GM13976 (cell line): ENCODE measurements at regions not wholly inside any gene's neighbourhood (a gene's known extent, or its start where the extent isn't known, plus 50 kb on each side); places are given as distances from the start of the nearest gene placed in this dataset.
"Not testable (repeated sequence)": the region's sequence is repeated elsewhere in the genome, so short reads cannot be mapped to it uniquely, and the experiment has no call there.

Source experiments
- DNase-seq: peaks from one replicate; pipeline ENCODE4 v3.0.0; 2012; ENCODE audit warnings: low spot score
- CTCF ChIP-seq: IDR thresholded peaks from 2 replicates; pipeline ENCODE4 v1.5.1; 2012; ENCODE audit warnings: borderline replicate concordance, mild to moderate bottlenecking; ENCODE audit not compliant: insufficient read depth; ENCODE audit errors: extremely low read depth, missing control alignments, control extremely low read depth
- in situ Hi-C: fragments of 300-500 bp; cut with MboI; formaldehyde crosslinking; loops from one replicate; pipeline ENCODE4 v1.12.0; 2022; ENCODE audit warnings: low sequenced_read_pairs, mixed read lengths, inconsistent platforms; ENCODE audit not compliant: unreplicated experiment

- no peak for TF ChIP-seq CTCF
- in situ Hi-C loops, result no loop called here
- no peak for DNase-seq
Observed at GRCh38 chr3:83230376-83230775, 1468.9 kb upstream of the GBE1 start.

- no peak for DNase-seq
- in situ Hi-C loops, result no loop called here
- TF ChIP-seq CTCF, result no peak
Observed at GRCh38 chr3:83226751-83227150, 1465.3 kb upstream of the GBE1 start.

GRCh38 chr3:83224101-83224868 is 1462.8 kb upstream of the GBE1 start:
- no peak for DNase-seq
- in situ Hi-C loops, result no loop called here
- TF ChIP-seq CTCF, result no peak

- in situ Hi-C loops, result no loop called here
- DNase-seq, result no peak
- TF ChIP-seq CTCF, result no peak
Observed at GRCh38 chr3:83218383-83219200, 1457.1 kb upstream of the GBE1 start.

GRCh38 chr3:83217595-83218118 is 1456.2 kb upstream of the GBE1 start:
- DNase-seq, in situ Hi-C loops: not testable (repeated sequence)

GRCh38 chr3:83216919-83217594 is 1455.6 kb upstream of the GBE1 start:
- TF ChIP-seq CTCF, result no peak
- in situ Hi-C loops, result no loop called here
- no peak for DNase-seq

- no peak for TF ChIP-seq CTCF
- no peak for DNase-seq
- in situ Hi-C loops, result no loop called here
Observed at GRCh38 chr3:83195243-83195642, 1433.8 kb upstream of the GBE1 start.
